ENCODE measurements at regions not wholly inside any gene's neighbourhood (a gene's known extent, or its start where the extent isn't known, plus 50 kb on each side); places are given as distances from the start of the nearest gene placed in this dataset.

GRCh38 chr1:55712148-55712547, 497.0 kb upstream of the USP24 start:
- H3K4me3 ChIP-seq (ENCODE audit: low read depth, low read length) = no peak overlapping the region
- no peak for TF ChIP-seq CTCF (IDR thresholded peaks at IDR 0.05; ENCODE audit: low read depth, low read length, missing control alignments)
- no peak for DNase-seq (ENCODE audit: low read depth)

GRCh38 chr1:55708781-55709180, 493.6 kb upstream of the USP24 start:
- DNase-seq (ENCODE audit: low read depth) = no peak
- no peak for TF ChIP-seq CTCF (IDR thresholded peaks at IDR 0.05; ENCODE audit: low read depth, low read length, missing control alignments)
- H3K4me3 ChIP-seq (ENCODE audit: low read depth, low read length) = no peak overlapping the region

GRCh38 chr1:55707846-55708245, 492.7 kb upstream of the USP24 start:
- H3K4me3 ChIP-seq (ENCODE audit: low read depth, low read length) = no peak overlapping the region
- DNase-seq (ENCODE audit: low read depth) = no peak
- TF ChIP-seq CTCF (IDR thresholded peaks at IDR 0.05; ENCODE audit: low read depth, low read length, missing control alignments) = no peak

DNA sequence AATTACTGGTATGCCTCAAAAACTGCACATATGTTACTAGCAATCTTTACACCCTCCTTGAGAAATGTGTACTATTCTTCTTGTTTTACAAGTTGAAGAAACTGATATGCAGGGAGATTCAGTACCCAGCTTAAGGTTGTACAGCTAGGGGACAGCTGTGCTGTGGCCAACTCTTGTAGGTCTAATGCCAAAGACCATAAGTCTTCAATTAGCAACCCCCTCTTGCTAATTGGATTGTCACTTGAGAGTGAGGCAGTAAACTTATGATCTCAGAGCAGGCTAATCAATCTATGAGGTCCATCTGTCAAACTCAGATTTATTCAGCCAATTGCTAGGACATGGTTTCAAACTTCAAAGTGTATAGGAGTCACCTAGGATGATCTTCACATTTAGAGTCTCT, 492.0 kb upstream of the USP24 start:
- DNase-seq (ENCODE audit: low read depth) = no peak
- no peak for TF ChIP-seq CTCF (IDR thresholded peaks at IDR 0.05; ENCODE audit: low read depth, low read length, missing control alignments)
- H3K4me3 ChIP-seq (ENCODE audit: low read depth, low read length) = no peak overlapping the region

DNA sequence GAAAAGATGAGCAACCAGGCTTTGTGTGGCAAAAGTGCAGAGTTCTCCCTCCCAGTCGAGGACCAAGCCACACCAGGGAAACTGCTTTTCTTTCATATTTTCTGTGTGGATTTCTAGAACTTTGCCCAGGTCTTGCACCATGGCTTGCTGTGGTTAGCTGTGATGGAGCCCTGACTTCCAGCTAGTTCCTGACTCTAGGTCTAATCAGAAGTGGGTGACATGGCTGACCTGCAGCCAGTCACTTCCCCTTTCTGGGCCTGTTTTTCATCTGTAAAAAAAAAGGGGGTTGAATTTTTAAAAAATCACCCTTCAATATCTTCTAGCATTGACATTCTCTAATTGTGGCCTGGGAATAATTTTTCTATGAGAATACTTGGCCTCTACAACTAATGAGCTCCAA, 491.2 kb upstream of the USP24 start:
- no peak for DNase-seq (ENCODE audit: low read depth)

DNA sequence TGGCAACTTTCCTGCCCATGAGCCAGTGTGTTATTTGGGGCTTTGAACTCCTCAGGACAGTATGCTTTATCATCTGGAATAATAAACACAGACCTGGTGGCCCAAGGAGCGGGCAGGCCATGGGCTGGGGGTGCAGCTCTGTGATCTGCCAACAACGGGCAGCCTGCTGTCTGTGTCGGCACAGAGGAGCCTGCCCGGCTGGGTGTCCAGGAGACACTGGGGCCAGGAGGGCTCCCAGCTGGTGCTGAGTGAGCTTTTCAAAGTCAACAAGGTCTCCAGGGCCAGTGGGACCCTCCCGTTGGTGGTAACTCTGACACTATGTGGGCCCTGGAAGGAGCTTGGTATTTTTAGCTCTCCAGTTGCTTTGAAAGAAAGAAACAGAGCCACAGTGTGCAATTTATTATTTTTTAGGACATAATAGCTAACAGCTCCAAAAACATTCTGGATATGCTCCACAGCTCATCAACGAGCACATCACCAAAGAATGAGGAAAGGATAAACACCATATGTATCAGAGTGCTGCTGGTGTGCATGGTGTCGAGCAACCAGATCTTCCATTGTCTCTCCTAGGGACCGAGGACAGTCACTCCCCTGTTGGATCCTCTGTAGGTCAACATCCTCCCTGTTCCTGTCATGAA, 488.7 kb upstream of the USP24 start:
- DNase-seq (ENCODE audit: low read depth) = no peak
- H3K4me3 ChIP-seq (ENCODE audit: low read depth, low read length) = no peak overlapping the region
- no peak for TF ChIP-seq CTCF (IDR thresholded peaks at IDR 0.05; ENCODE audit: low read depth, low read length, missing control alignments)

More for the DNA sequence above, 491.2 kb upstream of the USP24 start:
- no peak for TF ChIP-seq CTCF (IDR thresholded peaks at IDR 0.05; ENCODE audit: low read depth, low read length, missing control alignments)
- no peak overlapping the region for H3K4me3 ChIP-seq (ENCODE audit: low read depth, low read length)

DNA sequence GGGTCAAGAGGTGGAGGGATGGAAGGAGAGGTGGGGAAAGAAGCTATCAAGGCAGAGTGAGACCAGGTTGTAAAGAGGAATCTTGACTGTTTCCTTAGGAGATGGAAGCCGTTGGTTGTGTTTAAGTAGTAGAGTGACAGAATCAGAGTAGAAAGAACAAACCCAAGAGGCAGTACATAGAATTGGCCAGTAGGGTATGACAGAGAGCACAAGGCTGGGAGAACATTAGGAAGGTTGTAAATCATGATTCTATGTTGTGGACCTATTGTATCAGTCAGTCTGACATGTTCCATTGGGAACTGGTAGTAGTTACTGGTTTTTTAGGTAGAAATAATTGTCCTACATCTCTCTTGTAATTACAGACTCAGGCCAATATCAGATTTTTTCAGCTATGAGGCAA, 486.9 kb upstream of the USP24 start:
- peak; percentile 86 for TF ChIP-seq CTCF (IDR thresholded peaks at IDR 0.05; ENCODE audit: low read depth, low read length, missing control alignments)
- no peak overlapping the region for H3K4me3 ChIP-seq (ENCODE audit: low read depth, low read length)
- no peak for DNase-seq (ENCODE audit: low read depth)

Data from GM12864 (cell line).